ENCODE measurements at regions not wholly inside any gene's neighbourhood (a gene's known extent, or its start where the extent isn't known, plus 50 kb on each side); places are given as distances from the start of the nearest gene placed in this dataset.

- TF ChIP-seq, protein P1, sequence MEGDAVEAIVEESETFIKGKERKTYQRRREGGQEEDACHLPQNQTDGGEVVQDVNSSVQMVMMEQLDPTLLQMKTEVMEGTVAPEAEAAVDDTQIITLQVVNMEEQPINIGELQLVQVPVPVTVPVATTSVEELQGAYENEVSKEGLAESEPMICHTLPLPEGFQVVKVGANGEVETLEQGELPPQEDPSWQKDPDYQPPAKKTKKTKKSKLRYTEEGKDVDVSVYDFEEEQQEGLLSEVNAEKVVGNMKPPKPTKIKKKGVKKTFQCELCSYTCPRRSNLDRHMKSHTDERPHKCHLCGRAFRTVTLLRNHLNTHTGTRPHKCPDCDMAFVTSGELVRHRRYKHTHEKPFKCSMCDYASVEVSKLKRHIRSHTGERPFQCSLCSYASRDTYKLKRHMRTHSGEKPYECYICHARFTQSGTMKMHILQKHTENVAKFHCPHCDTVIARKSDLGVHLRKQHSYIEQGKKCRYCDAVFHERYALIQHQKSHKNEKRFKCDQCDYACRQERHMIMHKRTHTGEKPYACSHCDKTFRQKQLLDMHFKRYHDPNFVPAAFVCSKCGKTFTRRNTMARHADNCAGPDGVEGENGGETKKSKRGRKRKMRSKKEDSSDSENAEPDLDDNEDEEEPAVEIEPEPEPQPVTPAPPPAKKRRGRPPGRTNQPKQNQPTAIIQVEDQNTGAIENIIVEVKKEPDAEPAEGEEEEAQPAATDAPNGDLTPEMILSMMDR (IDR thresholded peaks at IDR 0.05) = no peak
- no peak for TF ChIP-seq POLR2A (IDR thresholded peaks at IDR 0.05)
Observed at GRCh38 chr1:199665371-199665770, 362.1 kb upstream of the NR5A2 start.
